Activated CD4-positive, alpha-beta T cell treated with anti-CD3 and anti-CD28 coated beads, Interleukin-2, amount 10 ng/mL, durations not matched to agents 24 days and 14 days (primary cell): ENCODE measurements at regions not wholly inside any gene's neighbourhood (a gene's known extent, or its start where the extent isn't known, plus 50 kb on each side); places are given as distances from the start of the nearest gene placed in this dataset.
"Not testable (repeated sequence)": the region's sequence is repeated elsewhere in the genome, so short reads cannot be mapped to it uniquely, and the experiment has no call there.

Experiments used
- DNase-seq: peaks from one replicate; pipeline ENCODE4 v3.0.0; 2022
- H3K27ac Mint-ChIP-seq: one replicate; pipeline ENCODE4 v1.8.0; 2022; ENCODE audit warnings: mild to moderate bottlenecking, mixed read lengths
- H3K27me3 Mint-ChIP-seq: one replicate; pipeline ENCODE4 v1.8.0; 2022; ENCODE audit warnings: mixed read lengths
- H3K36me3 Mint-ChIP-seq: one replicate; pipeline ENCODE4 v1.8.0; 2022; ENCODE audit warnings: low read depth, mild to moderate bottlenecking, mixed read lengths
- H3K4me1 Mint-ChIP-seq: one replicate; pipeline ENCODE4 v1.8.0; 2021; ENCODE audit warnings: mixed read lengths
- H3K4me3 Mint-ChIP-seq: one replicate; pipeline ENCODE4 v1.8.0; 2022; ENCODE audit warnings: mild to moderate bottlenecking, moderate library complexity, mixed read lengths
- H3K9me3 Mint-ChIP-seq: one replicate; pipeline ENCODE4 v1.8.0; 2021; ENCODE audit warnings: mixed read lengths
- intact Hi-C: fragments of 100-400 bp; cut with micrococcal nuclease; formaldehyde crosslinking; loops from one replicate; pipeline ENCODE4 v1.15.1; 2023

GRCh38 chr18:1627494-1627893 is 722.8 kb downstream of the ADCYAP1 start:
- Mint-ChIP-seq H3K27ac (no peak overlapping the region), H3K36me3 (no peaks in the 10 kb centered on the region), H3K9me3 (no peaks in the 10 kb centered on the region), H3K27me3 (no peaks in the 10 kb centered on the region), H3K4me3 (no peak overlapping the region), H3K4me1 (no peaks in the 10 kb centered on the region)
- DNase-seq = no peak
- intact Hi-C loops = no loop called here

DNA sequence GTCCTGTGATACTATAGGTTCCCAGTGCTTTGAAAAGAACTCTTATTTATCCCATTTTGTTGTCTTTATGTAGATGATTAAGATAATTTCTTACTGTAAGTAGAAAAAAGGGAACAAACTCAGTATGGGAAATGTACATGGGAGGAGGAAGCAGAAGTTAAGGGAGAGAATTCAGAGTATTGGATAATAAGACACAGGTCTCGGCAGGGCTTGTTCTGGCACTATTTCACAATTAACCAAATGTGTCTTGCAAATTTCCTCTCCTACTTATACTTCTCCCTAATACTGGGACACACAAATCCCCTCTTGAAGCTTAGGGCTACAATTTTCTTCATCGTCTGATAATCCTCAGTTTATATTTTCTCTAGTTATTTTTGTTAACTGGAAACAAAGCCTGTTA is 744.0 kb downstream of the ADCYAP1 start:
- Mint-ChIP-seq H3K36me3 (no peaks in the 10 kb centered on the region), H3K27me3 (no peaks in the 10 kb centered on the region), H3K4me1 (no peaks in the 10 kb centered on the region), H3K27ac (no peak overlapping the region), H3K9me3 (no peaks in the 10 kb centered on the region), H3K4me3 (no peak overlapping the region)
- intact Hi-C loops = no loop called here
- no peak for DNase-seq

DNA sequence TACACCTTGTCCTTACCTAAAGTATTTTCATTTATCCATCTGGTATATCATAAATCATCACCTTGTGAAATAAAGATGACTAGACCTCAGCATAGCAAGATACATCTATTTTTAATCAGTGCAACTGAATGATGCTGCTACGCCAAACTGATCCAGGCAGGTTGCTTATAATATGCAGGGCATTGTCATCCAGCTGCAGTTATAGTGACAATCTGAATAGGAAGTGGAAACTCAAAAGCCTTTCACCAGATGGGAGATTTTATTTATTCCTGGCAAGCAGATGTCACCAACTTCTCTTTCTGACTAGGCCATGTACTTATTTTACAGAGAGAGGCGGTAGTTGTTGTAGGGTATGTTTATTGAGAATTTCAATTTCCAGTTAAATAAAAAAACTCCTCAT is 747.3 kb downstream of the ADCYAP1 start:
- intact Hi-C loops = no loop called here

GRCh38 chr18:1653873-1654272 is 749.2 kb downstream of the ADCYAP1 start:
- no peaks in the 10 kb centered on the region for H3K9me3 Mint-ChIP-seq
- no peaks in the 10 kb centered on the region for H3K4me1 Mint-ChIP-seq
- H3K27ac Mint-ChIP-seq = no peak overlapping the region
- no peak overlapping the region for H3K4me3 Mint-ChIP-seq
- no peaks in the 10 kb centered on the region for H3K36me3 Mint-ChIP-seq
- DNase-seq = no peak
- no peaks in the 10 kb centered on the region for H3K27me3 Mint-ChIP-seq
- intact Hi-C loops = no loop called here

More for the DNA sequence above, 747.3 kb downstream of the ADCYAP1 start:
- H3K4me3 Mint-ChIP-seq = no peak overlapping the region
- no peak for DNase-seq
- H3K4me1 Mint-ChIP-seq = no peaks in the 10 kb centered on the region
- no peaks in the 10 kb centered on the region for H3K27me3 Mint-ChIP-seq
- no peaks in the 10 kb centered on the region for H3K9me3 Mint-ChIP-seq
- no peak overlapping the region for H3K27ac Mint-ChIP-seq
- no peaks in the 10 kb centered on the region for H3K36me3 Mint-ChIP-seq

DNA sequence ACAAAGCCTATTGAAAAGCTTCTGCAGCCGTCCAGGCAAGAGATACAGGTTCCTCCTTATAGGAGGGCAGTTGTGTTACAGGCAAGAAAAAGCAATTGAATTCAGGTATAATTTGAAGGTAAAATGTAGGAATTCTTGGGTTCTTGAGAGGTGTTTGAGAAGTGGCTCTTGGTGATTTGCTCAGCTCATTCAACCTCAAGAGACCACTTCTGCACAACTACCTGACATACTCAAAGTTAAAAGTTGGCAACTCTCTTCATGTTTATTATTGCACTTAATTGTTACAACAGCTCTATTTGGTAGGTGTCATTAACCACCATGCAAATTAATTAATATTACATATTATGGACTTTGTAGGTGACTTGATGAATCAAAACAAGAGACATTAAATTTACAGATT is 753.2 kb downstream of the ADCYAP1 start:
- Mint-ChIP-seq H3K4me3 (no peak overlapping the region), H3K27ac (no peak overlapping the region), H3K9me3 (no peaks in the 10 kb centered on the region), H3K27me3 (no peaks in the 10 kb centered on the region), H3K36me3 (no peaks in the 10 kb centered on the region), H3K4me1 (no peaks in the 10 kb centered on the region)
- intact Hi-C loops = no loop called here
- DNase-seq = no peak

DNA sequence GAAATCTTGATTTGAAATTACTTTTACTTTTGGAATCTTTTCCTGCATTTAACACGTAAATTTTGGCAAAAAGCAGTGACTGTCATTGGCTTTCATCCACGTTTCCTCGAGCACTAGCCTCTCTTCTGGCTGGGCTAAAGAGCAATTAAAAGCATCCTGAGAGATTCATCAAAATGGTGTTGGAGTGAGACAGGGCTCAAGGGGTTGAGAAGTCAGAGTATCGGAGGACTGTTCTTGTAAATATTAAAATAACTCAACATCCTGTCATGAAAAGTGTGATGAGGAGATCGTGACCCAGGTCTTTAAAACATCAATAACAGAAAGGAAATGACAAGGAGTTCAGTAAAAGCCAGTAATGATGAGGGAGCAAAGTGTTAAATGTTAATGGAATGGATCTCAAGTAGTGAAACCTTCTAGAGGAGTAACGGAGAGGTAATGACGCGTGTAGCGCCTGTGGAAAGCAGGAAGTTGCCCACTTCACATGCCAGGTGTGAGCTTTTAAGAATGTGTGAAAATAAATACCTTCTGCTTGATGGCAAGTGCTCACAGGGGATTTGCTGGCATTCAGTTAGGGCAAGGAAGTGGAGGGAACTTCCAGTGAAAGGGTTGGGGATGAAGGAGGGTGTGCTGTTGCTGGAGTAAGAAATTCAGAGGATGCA is 754.4 kb downstream of the ADCYAP1 start:
- Mint-ChIP-seq H3K36me3 (no peaks in the 10 kb centered on the region), H3K27ac (no peak overlapping the region), H3K4me3 (no peak overlapping the region), H3K9me3 (no peaks in the 10 kb centered on the region), H3K27me3 (no peaks in the 10 kb centered on the region), H3K4me1 (no peaks in the 10 kb centered on the region)
- DNase-seq = no peak
- intact Hi-C loops = no loop called here

DNA sequence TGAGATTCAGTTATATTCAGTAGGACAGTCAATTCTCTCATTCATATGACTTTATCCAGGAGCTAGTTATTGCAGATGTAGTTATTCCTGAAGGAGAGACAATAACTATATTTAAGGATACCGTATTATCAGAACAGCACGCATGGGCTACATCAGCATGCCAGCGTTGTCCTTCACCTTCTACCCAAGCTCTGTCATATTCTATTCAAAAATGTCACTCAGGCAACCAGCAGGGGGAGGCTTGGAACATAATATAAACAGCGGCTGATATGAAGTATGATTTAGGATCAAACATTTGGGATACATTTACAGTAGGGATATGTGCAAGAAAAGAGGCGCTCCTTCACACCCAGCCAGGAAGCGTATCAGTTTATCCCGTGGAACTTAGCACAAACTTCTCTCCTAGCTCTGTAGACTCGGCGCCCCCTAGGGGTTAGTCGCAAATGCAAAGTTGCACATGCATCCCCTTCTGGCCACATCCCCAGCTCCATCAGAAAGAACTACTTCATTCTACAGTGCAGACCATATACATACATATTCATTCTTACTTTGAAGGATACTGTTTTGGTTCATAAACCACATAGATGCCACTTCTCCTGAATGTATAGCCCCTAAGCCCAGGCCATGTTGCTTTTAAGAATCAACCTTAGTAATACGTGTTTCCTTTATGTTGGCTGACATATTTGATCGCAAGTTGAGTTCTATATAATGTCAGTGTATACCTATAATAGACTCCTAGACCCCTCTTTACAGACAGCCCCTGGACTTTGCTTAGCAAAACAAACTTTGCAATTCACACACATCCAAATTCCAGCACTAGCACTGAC is 759.4 kb downstream of the ADCYAP1 start:
- Mint-ChIP-seq H3K27me3 (no peaks in the 10 kb centered on the region), H3K27ac (no peak overlapping the region), H3K9me3 (no peaks in the 10 kb centered on the region), H3K4me1 (no peaks in the 10 kb centered on the region), H3K4me3 (no peak overlapping the region), H3K36me3 (no peaks in the 10 kb centered on the region)
- intact Hi-C loops = loop anchor here (10.0 kb wide), 1 partner anchor 799 kb away; no protein-coding TSS in a partner anchor
- peak; percentile 75 for DNase-seq

- Mint-ChIP-seq H3K4me1 (no peaks in the 10 kb centered on the region), H3K36me3 (no peaks in the 10 kb centered on the region), H3K27ac (no peak overlapping the region), H3K27me3 (no peaks in the 10 kb centered on the region), H3K4me3 (no peak overlapping the region), H3K9me3 (no peaks in the 10 kb centered on the region)
- DNase-seq = no peak
- intact Hi-C loops = loop anchor here (10.0 kb wide), 1 partner anchor 800 kb away; no protein-coding TSS in a partner anchor
Measured at GRCh38 chr18:1665079-1665478, 760.4 kb downstream of the ADCYAP1 start.

GRCh38 chr18:1668279-1668678 is 763.6 kb downstream of the ADCYAP1 start:
- Mint-ChIP-seq H3K9me3 (no peaks in the 10 kb centered on the region), H3K27ac (no peak overlapping the region), H3K36me3 (no peaks in the 10 kb centered on the region), H3K4me3 (no peak overlapping the region), H3K4me1 (no peaks in the 10 kb centered on the region), H3K27me3 (no peaks in the 10 kb centered on the region)
- intact Hi-C loops = loop anchor here (10.0 kb wide), 1 partner anchor 803 kb away; no protein-coding TSS in a partner anchor
- DNase-seq = no peak

GRCh38 chr18:1671710-1672109 is 767.0 kb downstream of the ADCYAP1 start:
- H3K36me3 Mint-ChIP-seq, H3K27me3 Mint-ChIP-seq, H3K9me3 Mint-ChIP-seq, DNase-seq, H3K4me1 Mint-ChIP-seq, H3K27ac Mint-ChIP-seq, intact Hi-C loops, H3K4me3 Mint-ChIP-seq: not testable (repeated sequence)

- Mint-ChIP-seq H3K27ac (no peak overlapping the region), H3K4me3 (no peak overlapping the region), H3K9me3 (no peaks in the 10 kb centered on the region), H3K4me1 (no peaks in the 10 kb centered on the region), H3K27me3 (no peaks in the 10 kb centered on the region), H3K36me3 (no peaks in the 10 kb centered on the region)
- intact Hi-C loops = no loop called here
- no peak for DNase-seq
Measured at GRCh38 chr18:1676387-1676786, 771.7 kb downstream of the ADCYAP1 start.

- intact Hi-C loops = no loop called here
- no peaks in the 10 kb centered on the region for H3K4me1 Mint-ChIP-seq
Measured at GRCh38 chr18:1680108-1680507, 775.4 kb downstream of the ADCYAP1 start.

GRCh38 chr18:1691863-1692262 is 787.2 kb downstream of the ADCYAP1 start:
- no peaks in the 10 kb centered on the region for H3K4me1 Mint-ChIP-seq
- H3K27me3 Mint-ChIP-seq = no peaks in the 10 kb centered on the region
- H3K36me3 Mint-ChIP-seq = no peaks in the 10 kb centered on the region
- intact Hi-C loops = no loop called here
- no peak for DNase-seq
- no peak overlapping the region for H3K4me3 Mint-ChIP-seq
- no peaks in the 10 kb centered on the region for H3K9me3 Mint-ChIP-seq
- no peak overlapping the region for H3K27ac Mint-ChIP-seq

More at GRCh38 chr18:1680108-1680507, 775.4 kb downstream of the ADCYAP1 start:
- H3K4me3 Mint-ChIP-seq = no peak overlapping the region
- H3K9me3 Mint-ChIP-seq = no peaks in the 10 kb centered on the region
- H3K36me3 Mint-ChIP-seq = no peaks in the 10 kb centered on the region
- H3K27me3 Mint-ChIP-seq = no peaks in the 10 kb centered on the region
- DNase-seq = no peak
- no peak overlapping the region for H3K27ac Mint-ChIP-seq

GRCh38 chr18:1708006-1708405 is 803.3 kb downstream of the ADCYAP1 start:
- DNase-seq = no peak
- H3K27ac Mint-ChIP-seq = no peak overlapping the region

More at GRCh38 chr18:1708006-1708405, 803.3 kb downstream of the ADCYAP1 start:
- H3K36me3 Mint-ChIP-seq = no peaks in the 10 kb centered on the region
- H3K27me3 Mint-ChIP-seq = no peaks in the 10 kb centered on the region
- H3K4me1 Mint-ChIP-seq = no peaks in the 10 kb centered on the region
- intact Hi-C loops = no loop called here
- H3K9me3 Mint-ChIP-seq = peaks cover 4% of the 10 kb centered on the region
- no peak overlapping the region for H3K4me3 Mint-ChIP-seq
